T-cell (primary cell): ENCODE measurements at regions not wholly inside any gene's neighbourhood (a gene's known extent, or its start where the extent isn't known, plus 50 kb on each side); places are given as distances from the start of the nearest gene placed in this dataset.
"Not testable (repeated sequence)": the region's sequence is repeated elsewhere in the genome, so short reads cannot be mapped to it uniquely, and the experiment has no call there.

Experiments used
- ATAC-seq, 4 experiments: fragments of 200-7000 bp in 3 of 4; fragments of 150-1000 bp in 1 of 4; cut with Tn5 transposase; replicated peaks in 1 of 4; 1 replicate in 3 of 4; 2 replicates in 1 of 4; pipeline ENCODE4 v1.10.0; 2021; ENCODE audit warnings: moderate library complexity in 3 of 4, mild to moderate bottlenecking in 2 of 4, moderate number of reproducible peaks in 1 of 4
- CTCF ChIA-PET, 2 donors: fragments of 300-600 bp; sonication (Branson Sonifier 250); formaldehyde crosslinking; loops; one replicate each; lab custom pipeline; 2022; ENCODE audit warnings: antibody characterized with exemption in 2 of 2; lab: Charles Lee
- POLR2A ChIA-PET, 2 donors: fragments of 300-600 bp; sonication (Branson Sonifier 250); formaldehyde crosslinking; loops; one replicate each; lab custom pipeline; 2022; ENCODE audit warnings: antibody characterized with exemption in 2 of 2; lab: Charles Lee
- DNase-seq, 35 experiments: peaks; one replicate each; pipeline versions ENCODE4 v3.0.0 to v3.0.0-alpha.2; 2013 to 2023
- H3K27ac ChIP-seq: one replicate; pipeline ENCODE4 v1.5.1; 2013; ENCODE audit warnings: low read length
- H3K27me3 ChIP-seq, 2 experiments: replicated peaks in 1 of 2; 1 replicate in 1 of 2; 2 replicates in 1 of 2; pipeline versions ENCODE4 v1.6.1 to v1.7.0; 2013; ENCODE audit warnings: low read length in 1 of 2, mixed read lengths in 1 of 2; ENCODE audit not compliant: control insufficient read depth in 2 of 2, insufficient read depth in 2 of 2; ENCODE audit errors: extremely low read depth in 1 of 2
- H3K36me3 ChIP-seq, 2 donors: 1 replicate in 1 of 2; 2 replicates in 1 of 2; pipeline versions ENCODE4 v1.6.1 to v1.7.0; 2013; ENCODE audit warnings: low read length in 1 of 2; ENCODE audit not compliant: control insufficient read depth in 2 of 2, insufficient read depth in 1 of 2; ENCODE audit errors: extremely low read depth in 1 of 2
- H3K4me1 ChIP-seq, 2 experiments: 1 replicate in 1 of 2; 2 replicates in 1 of 2; pipeline versions ENCODE4 v1.6.1 to v1.7.0; 2013; ENCODE audit warnings: low read length in 2 of 2, mixed read lengths in 1 of 2; ENCODE audit not compliant: insufficient read depth in 2 of 2, control insufficient read depth in 1 of 2; ENCODE audit errors: extremely low read depth in 1 of 2
- H3K4me3 ChIP-seq, 2 donors: 1 replicate in 1 of 2; 2 replicates in 1 of 2; pipeline versions ENCODE4 v1.5.1 to v1.7.0; 2013; ENCODE audit warnings: mild to moderate bottlenecking in 2 of 2, low read length in 1 of 2, moderate library complexity in 1 of 2; ENCODE audit not compliant: control insufficient read depth in 1 of 2; ENCODE audit errors: extremely low read depth in 1 of 2
- H3K9me3 ChIP-seq: 2 replicates; pipeline ENCODE4 v1.7.0; 2013
- H3K27ac Mint-ChIP-seq, 2 donors: one replicate each; pipeline ENCODE4 v1.8.0; 2020 to 2021; ENCODE audit warnings: mild to moderate bottlenecking in 2 of 2, mixed read lengths in 2 of 2
- H3K27me3 Mint-ChIP-seq, 2 donors: one replicate each; pipeline ENCODE4 v1.8.0; 2021 to 2022; ENCODE audit warnings: mixed read lengths in 2 of 2
- H3K36me3 Mint-ChIP-seq: one replicate; pipeline ENCODE4 v1.8.0; 2021; ENCODE audit warnings: mixed read lengths
- H3K4me1 Mint-ChIP-seq, 3 donors: one replicate each; pipeline ENCODE4 v1.8.0; 2020 to 2022; ENCODE audit warnings: mixed read lengths in 3 of 3, mild to moderate bottlenecking in 1 of 3
- H3K4me3 Mint-ChIP-seq, 3 donors: one replicate each; pipeline ENCODE4 v1.8.0; 2020 to 2022; ENCODE audit warnings: mild to moderate bottlenecking in 3 of 3, mixed read lengths in 3 of 3, moderate library complexity in 3 of 3
- H3K9me3 Mint-ChIP-seq, 3 donors: one replicate each; pipeline ENCODE4 v1.8.0; 2020 to 2022; ENCODE audit warnings: mixed read lengths in 3 of 3
- WGBS: methylation state at CpG from one replicate; pipeline ENCODE4 v1.1.5; 2013; ENCODE audit warnings: missing lambda C conversion rate; ENCODE audit not compliant: insufficient coverage; 5-methylcytosine and 5-hydroxymethylcytosine counted together

DNA sequence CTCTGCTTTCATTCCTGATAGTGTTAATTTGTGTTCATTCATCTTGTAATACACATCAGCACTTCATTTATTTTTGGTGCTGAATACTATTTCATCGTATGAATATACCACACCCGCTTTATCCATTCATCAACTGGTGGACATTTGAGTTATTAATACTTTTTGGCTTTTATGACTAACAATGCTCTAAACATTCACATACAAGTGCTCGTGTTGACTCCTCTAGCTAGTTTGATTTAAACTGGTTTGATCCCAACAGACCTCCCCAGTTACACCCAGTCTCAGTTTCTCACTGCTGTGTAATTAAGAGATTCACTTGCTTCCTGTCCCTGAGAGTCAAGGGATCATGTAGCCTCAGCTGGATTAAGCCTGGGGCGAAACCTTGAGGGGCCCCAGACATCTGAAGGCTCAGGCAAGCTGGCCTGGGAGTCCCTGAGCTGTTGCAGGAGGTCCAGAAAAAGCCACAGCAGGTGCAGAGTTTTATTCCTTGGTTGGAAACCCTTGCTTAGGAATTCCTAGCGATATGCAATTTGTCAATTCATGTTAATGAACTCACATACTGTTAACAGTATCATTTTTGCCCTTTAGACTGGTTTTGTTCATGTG, 52.8 kb upstream of the CLDN24 start:
- Mint-ChIP-seq H3K27me3 (peaks cover 8 to 10% of the 10 kb centered on the region in 2 donors), H3K4me3 (no peak overlapping the region), H3K36me3 (no peaks in the 10 kb centered on the region), H3K9me3 (peaks cover 0 to 26% (median 10%) of the 10 kb centered on the region in 3 donors), H3K27ac (no peak overlapping the region), H3K4me1 (no peaks in the 10 kb centered on the region)
- DNase-seq (no peak), ATAC-seq (no peak)
- Histone ChIP-seq H3K4me1 (no peaks in the 10 kb centered on the region), H3K4me3 (no peak overlapping the region), H3K27me3 (peaks cover 0 to 18% of the 10 kb centered on the region in 2 experiments), H3K9me3 (no peaks in the 10 kb centered on the region), H3K27ac (no peak overlapping the region), H3K36me3 (no peaks in the 10 kb centered on the region)
- ChIA-PET CTCF (no interaction called here), POLR2A (no interaction called here)
- 79% methylated on average over 2 of the region's 5 CpGs for WGBS

DNA sequence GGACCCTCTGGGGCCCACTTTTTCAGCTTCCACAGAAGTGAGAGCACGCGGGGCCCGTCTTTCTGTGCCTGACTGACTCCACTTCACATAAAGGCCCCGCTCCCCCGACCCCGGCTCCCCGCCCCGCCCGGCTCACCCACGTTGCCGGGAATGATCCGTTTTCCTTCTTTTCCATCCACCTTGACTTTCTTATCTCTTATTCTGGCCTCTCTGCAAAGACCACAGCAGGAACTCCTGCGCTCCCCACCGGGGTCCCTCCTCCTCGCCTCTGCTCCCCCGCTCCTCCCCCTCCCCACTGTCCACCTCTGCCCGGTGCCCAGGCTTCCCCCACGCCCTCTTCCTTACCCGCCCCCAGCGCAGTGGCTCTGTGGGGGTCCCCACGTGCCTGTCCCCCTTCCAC, 54.2 kb upstream of the CLDN24 start:
- no peaks in the 10 kb centered on the region for H3K36me3 ChIP-seq
- no peak overlapping the region for H3K27ac Mint-ChIP-seq
- H3K4me1 Mint-ChIP-seq: no peaks in the 10 kb centered on the region
- peaks cover 0 to 26% (median 10%) of the 10 kb centered on the region in 3 donors for H3K9me3 Mint-ChIP-seq
- ChIA-PET CTCF (no interaction called here), POLR2A (no interaction called here)
- peaks cover 4 to 10% of the 10 kb centered on the region in 2 donors for H3K27me3 Mint-ChIP-seq
- DNase-seq: no peak
- peaks cover 0 to 18% of the 10 kb centered on the region in 2 experiments for H3K27me3 ChIP-seq
- no peaks in the 10 kb centered on the region for H3K9me3 ChIP-seq
- no peaks in the 10 kb centered on the region for H3K4me1 ChIP-seq
- no peak overlapping the region for H3K27ac ChIP-seq
- no peaks in the 10 kb centered on the region for H3K36me3 Mint-ChIP-seq
- no peak for ATAC-seq
- H3K4me3 ChIP-seq: no peak overlapping the region
- WGBS: 92% methylated on average over 17 of the region's 21 CpGs
- no peak overlapping the region for H3K4me3 Mint-ChIP-seq

DNA sequence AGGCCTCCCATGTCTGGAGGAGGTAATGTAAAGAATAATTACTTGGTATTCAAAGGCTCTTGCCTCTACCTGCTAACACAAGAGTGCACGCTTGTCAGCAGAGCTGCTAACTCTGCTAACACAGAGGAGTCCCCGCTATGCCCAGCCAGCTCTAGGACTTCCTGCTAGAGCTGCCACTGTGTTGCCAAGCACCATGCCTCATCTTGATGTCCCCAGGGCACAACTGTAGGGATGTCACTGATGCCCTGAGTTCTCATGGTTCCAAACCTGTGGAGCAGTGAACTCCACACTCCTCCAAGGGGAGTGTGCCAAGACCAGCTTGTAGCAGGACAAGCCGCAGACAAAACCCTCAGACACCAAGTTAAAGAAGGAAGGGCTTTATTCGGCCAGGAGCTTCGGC, 55.3 kb upstream of the CLDN24 start:
- H3K36me3 Mint-ChIP-seq: no peaks in the 10 kb centered on the region
- POLR2A ChIA-PET: interaction anchor here in 1 of 2 donors (0.7 kb wide), 1 partner anchor 509 kb away, joined by 3 read pairs; no protein-coding TSS in a partner anchor
- no peak for DNase-seq

DNA sequence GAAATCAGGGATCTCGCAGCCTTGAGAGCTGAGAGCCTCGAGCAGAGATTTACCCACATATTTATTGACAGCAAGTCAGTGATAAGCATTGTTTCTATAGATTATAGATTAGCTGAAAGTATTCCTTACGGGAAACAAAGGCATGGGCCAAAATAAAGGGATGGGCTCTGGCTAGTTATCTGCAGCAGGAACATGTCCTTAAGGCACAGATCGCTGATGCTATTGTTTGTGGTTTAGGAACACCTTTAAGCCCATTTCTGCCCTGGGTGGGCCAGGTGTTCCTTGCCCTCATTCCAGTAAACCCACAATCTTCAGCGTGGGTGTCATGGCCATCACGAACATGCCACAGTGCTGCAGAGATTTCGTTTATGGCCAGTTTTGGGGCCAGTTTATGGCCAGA, 56.1 kb upstream of the CLDN24 start:
- CTCF ChIA-PET, H3K4me1 Mint-ChIP-seq, H3K4me3 ChIP-seq, ATAC-seq, H3K36me3 Mint-ChIP-seq, H3K36me3 ChIP-seq, H3K4me1 ChIP-seq, H3K27ac Mint-ChIP-seq, H3K9me3 ChIP-seq, H3K27ac ChIP-seq, DNase-seq, H3K4me3 Mint-ChIP-seq: not testable (repeated sequence)
- 85% methylated on average over 4 of the region's 7 CpGs for WGBS
- POLR2A ChIA-PET: interaction anchor here in 1 of 2 donors (0.6 kb wide), 1 partner anchor 1219 kb away, joined by 5 read pairs; no protein-coding TSS in a partner anchor
- peaks cover 0 to 18% of the 10 kb centered on the region in 2 experiments for H3K27me3 ChIP-seq
- peaks cover 4 to 10% of the 10 kb centered on the region in 2 donors for H3K27me3 Mint-ChIP-seq
- peaks cover 0 to 14% (median 10%) of the 10 kb centered on the region in 3 donors for H3K9me3 Mint-ChIP-seq

More for the DNA sequence above, 55.3 kb upstream of the CLDN24 start:
- peaks cover 0 to 18% of the 10 kb centered on the region in 2 experiments for H3K27me3 ChIP-seq
- Mint-ChIP-seq H3K27me3 (peaks cover 4 to 10% of the 10 kb centered on the region in 2 donors), H3K27ac (no peak overlapping the region), H3K9me3 (peaks cover 0 to 21% (median 10%) of the 10 kb centered on the region in 3 donors), H3K4me3 (no peak overlapping the region), H3K4me1 (no peaks in the 10 kb centered on the region)
- H3K36me3 ChIP-seq: no peaks in the 10 kb centered on the region
- H3K4me3 ChIP-seq: no peak overlapping the region
- H3K27ac ChIP-seq: no peak overlapping the region
- CTCF ChIA-PET: no interaction called here
- H3K9me3 ChIP-seq: no peaks in the 10 kb centered on the region
- ATAC-seq: no peak
- 100% methylated on average over 3 of the region's 5 CpGs for WGBS
- no peaks in the 10 kb centered on the region for H3K4me1 ChIP-seq

DNA sequence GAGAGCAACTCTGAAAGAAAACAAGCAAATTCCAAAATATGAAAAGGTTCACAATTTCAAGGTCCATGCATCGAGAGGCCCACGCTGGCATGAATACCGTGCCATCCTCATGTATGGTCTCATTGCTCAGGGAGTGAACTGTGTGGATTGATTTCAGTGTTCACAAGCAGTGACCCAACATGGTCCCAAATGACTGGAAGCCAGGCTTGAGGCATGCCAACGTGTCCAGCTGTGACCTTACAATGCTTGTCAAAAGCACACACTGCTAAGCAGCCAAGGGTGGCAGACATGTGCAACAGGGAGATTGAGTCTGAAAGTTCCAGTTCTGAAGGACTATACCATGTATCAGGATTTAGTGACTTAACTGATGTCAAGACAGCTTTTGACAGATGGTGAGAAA, 58.7 kb upstream of the CLDN24 start:
- no peak overlapping the region for H3K27ac Mint-ChIP-seq
- H3K27ac ChIP-seq: no peak overlapping the region
- H3K27me3 ChIP-seq: peaks cover 0 to 35% of the 10 kb centered on the region in 2 experiments
- ChIA-PET POLR2A (no interaction called here), CTCF (no interaction called here)
- no peak for DNase-seq
- H3K36me3 ChIP-seq: no peaks in the 10 kb centered on the region
- 89% methylated on average over 4 of the region's 4 CpGs for WGBS
- no peaks in the 10 kb centered on the region for H3K9me3 ChIP-seq
- no peak overlapping the region for H3K4me3 Mint-ChIP-seq
- H3K9me3 Mint-ChIP-seq: peaks cover 0 to 12% (median 10%) of the 10 kb centered on the region in 3 donors
- H3K27me3 Mint-ChIP-seq: peaks cover 8 to 12% of the 10 kb centered on the region in 2 donors
- no peaks in the 10 kb centered on the region for H3K4me1 Mint-ChIP-seq
- no peaks in the 10 kb centered on the region for H3K4me1 ChIP-seq
- no peaks in the 10 kb centered on the region for H3K36me3 Mint-ChIP-seq
- ATAC-seq: no peak
- no peak overlapping the region for H3K4me3 ChIP-seq

DNA sequence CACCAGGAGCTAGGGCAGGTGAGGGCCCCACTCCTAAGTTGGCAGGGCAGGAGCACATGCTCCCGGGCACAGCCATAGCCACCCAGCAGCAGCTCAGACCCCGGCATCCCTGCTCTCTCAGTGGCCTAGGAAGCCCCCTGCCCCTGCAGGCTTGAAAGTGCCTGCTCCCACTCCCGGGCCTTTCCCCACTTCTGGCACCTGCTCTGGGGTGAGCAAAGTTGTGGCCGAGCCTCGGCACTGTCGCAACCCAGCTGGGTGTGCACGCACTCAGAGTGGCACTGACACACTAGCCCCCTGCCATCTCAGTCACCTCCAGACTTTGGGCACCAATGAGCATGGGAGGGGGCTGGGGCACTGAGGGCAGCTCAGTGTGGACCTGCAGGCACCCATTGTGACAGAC, 60.8 kb upstream of the CDKN2AIP start:
- ATAC-seq (no peak), DNase-seq (no peak)
- H3K4me3 ChIP-seq: no peak overlapping the region
- H3K36me3 Mint-ChIP-seq: no peaks in the 10 kb centered on the region
- H3K4me1 ChIP-seq: no peaks in the 10 kb centered on the region
- ChIA-PET POLR2A (no interaction called here), CTCF (no interaction called here)
- H3K36me3 ChIP-seq: no peaks in the 10 kb centered on the region
- peaks cover 0 to under 1% (median 0%) of the 10 kb centered on the region in 3 donors for H3K9me3 Mint-ChIP-seq
- peaks cover 0 to 29% of the 10 kb centered on the region in 2 experiments for H3K27me3 ChIP-seq
- peaks cover 8% of the 10 kb centered on the region in 2 donors for H3K27me3 Mint-ChIP-seq
- 67% methylated on average over 6 of the region's 7 CpGs for WGBS
- H3K9me3 ChIP-seq: no peaks in the 10 kb centered on the region
- H3K4me1 Mint-ChIP-seq: no peaks in the 10 kb centered on the region
- H3K27ac Mint-ChIP-seq: no peak overlapping the region
- no peak overlapping the region for H3K4me3 Mint-ChIP-seq
- no peak overlapping the region for H3K27ac ChIP-seq
